ENCODE measurements at regions not wholly inside any gene's neighbourhood (a gene's known extent, or its start where the extent isn't known, plus 50 kb on each side); places are given as distances from the start of the nearest gene placed in this dataset.

GRCh38 chr10:4011136-4011812 is 226.3 kb upstream of the KLF6 start:
- Mint-ChIP-seq H3K27ac (peak overlapping the region; percentile 32; the same call in 1 of the 2 replicates), H3K36me3 (0 out of 2 replicates have a peak, but pooled peaks cover 3% of the 10 kb centered on the region), H3K27me3 (ENCODE audit: low read depth) (no peaks in the 10 kb centered on the region; the same call in 1 of the 2 replicates), H3K4me3 (no peak overlapping the region), H3K9me3 (peaks cover 8% of the 10 kb centered on the region), H3K4me1 (peaks cover 17% of the 10 kb centered on the region)
- ChIA-PET CTCF (no interaction called here), POLR2A (no interaction called here)
- peak; percentile 18 for DNase-seq (ENCODE audit: low spot score)
- peak; percentile 72 for ATAC-seq
- TF ChIP-seq TCF7 (CRISPR knock-in tag; IDR thresholded peaks at IDR 0.05; ENCODE audit: low read depth) (no peak), MYBL2 (CRISPR knock-in tag; IDR thresholded peaks at IDR 0.05) (no peak), IRF1 (CRISPR knock-in tag; IDR thresholded peaks at IDR 0.05) (no peak), ARID4B (CRISPR knock-in tag; IDR thresholded peaks at IDR 0.05; ENCODE audit: borderline replicate concordance) (no peak), CBFB (CRISPR knock-in tag; IDR thresholded peaks at IDR 0.05; ENCODE audit: low read depth) (no peak), RELA (CRISPR knock-in tag; IDR thresholded peaks at IDR 0.05; ENCODE audit: borderline replicate concordance) (no peak), USF1 (CRISPR knock-in tag; IDR thresholded peaks at IDR 0.05) (no peak), ELF4 (CRISPR knock-in tag; IDR thresholded peaks at IDR 0.05; ENCODE audit: low read depth) (no peak), ZMAT4 (CRISPR knock-in tag; IDR thresholded peaks at IDR 0.05) (no peak), ZNF232 (CRISPR knock-in tag; IDR thresholded peaks at IDR 0.05) (no peak), ZBTB21 (CRISPR knock-in tag; IDR thresholded peaks at IDR 0.05; ENCODE audit: borderline replicate concordance) (no peak), IRF2 (CRISPR knock-in tag; IDR thresholded peaks at IDR 0.05; ENCODE audit: borderline replicate concordance, low read depth) (no peak)

GRCh38 chr10:4008676-4009382 is 223.8 kb upstream of the KLF6 start:
- Mint-ChIP-seq H3K27ac (no peak overlapping the region), H3K4me3 (no peak overlapping the region), H3K4me1 (peaks cover 23% of the 10 kb centered on the region), H3K36me3 (0 out of 2 replicates have a peak, but pooled peaks cover 3% of the 10 kb centered on the region), H3K27me3 (ENCODE audit: low read depth) (no peaks in the 10 kb centered on the region; the same call in 1 of the 2 replicates), H3K9me3 (peaks cover 8% of the 10 kb centered on the region)
- ChIA-PET POLR2A (no interaction called here), CTCF (no interaction called here)
- TF ChIP-seq ATF1 (CRISPR knock-in tag; IDR thresholded peaks at IDR 0.05) (no peak), SOX15 (CRISPR knock-in tag; IDR thresholded peaks at IDR 0.05) (no peak)
- ATAC-seq (no peak), DNase-seq (ENCODE audit: low spot score) (no peak)

GRCh38 chr10:4007771-4008170 is 222.8 kb upstream of the KLF6 start:
- POLR2A ChIA-PET: no interaction called here
- TF ChIP-seq SP1 (CRISPR knock-in tag; conservative IDR thresholded peaks at IDR 0.05): no peak

More at GRCh38 chr10:4007771-4008170, 222.8 kb upstream of the KLF6 start:
- ATAC-seq (no peak), DNase-seq (ENCODE audit: low spot score) (no peak)
- Mint-ChIP-seq H3K27ac (no peak overlapping the region), H3K4me3 (no peak overlapping the region), H3K4me1 (peaks cover 19% of the 10 kb centered on the region), H3K36me3 (0 out of 2 replicates have a peak, but pooled peaks cover 3% of the 10 kb centered on the region), H3K27me3 (ENCODE audit: low read depth) (no peaks in the 10 kb centered on the region; the same call in 1 of the 2 replicates), H3K9me3 (peaks cover 8% of the 10 kb centered on the region)
- CTCF ChIA-PET: no interaction called here
